BJ (cell line): ENCODE measurements at regions not wholly inside any gene's neighbourhood (a gene's known extent, or its start where the extent isn't known, plus 50 kb on each side); places are given as distances from the start of the nearest gene placed in this dataset.

Experiments
- CTCF ChIA-PET: fragments of 350-600 bp; formaldehyde crosslinking; extraction: SDS; loops from one replicate; lab custom pipeline; 2021; ENCODE audit warnings: antibody characterized with exemption, inconsistent platforms; lab: Yijun Ruan, JAX
- POLR2A ChIA-PET: fragments of 300-600 bp; sonication (Branson Sonifier 250); formaldehyde crosslinking; extraction: SDS; loops from one replicate; lab custom pipeline; 2021; ENCODE audit warnings: antibody characterized with exemption; lab: Charles Lee
- DNase-seq: peaks from one replicate; pipeline ENCODE4 v3.0.0-alpha.2; 2011; ENCODE audit warnings: low read depth
- H3K27me3 ChIP-seq: 2 replicates; pipeline ENCODE4 v1.6.0; 2011; ENCODE audit warnings: low read length; ENCODE audit not compliant: control insufficient read depth, insufficient read depth
- H3K36me3 ChIP-seq: 2 replicates; pipeline ENCODE4 v1.5.1; 2011; ENCODE audit warnings: low read length; ENCODE audit not compliant: control insufficient read depth, insufficient read depth
- H3K4me3 ChIP-seq: 2 replicates; pipeline ENCODE4 v1.5.1; 2011; ENCODE audit warnings: low read depth, mild to moderate bottlenecking, control low read depth, low read length
- TF ChIP-seq, protein P1 (sequence below): IDR thresholded peaks from 2 replicates; pipeline ENCODE4 v1.5.1; 2011; ENCODE audit warnings: low read depth, mild to moderate bottlenecking, control low read depth, inconsistent platforms, low read length, moderate library complexity; ENCODE audit not compliant: insufficient read depth

- Histone ChIP-seq H3K36me3 (no peaks in the 10 kb centered on the region), H3K4me3 (no peak overlapping the region), H3K27me3 (no peaks in the 10 kb centered on the region)
- POLR2A ChIA-PET, result no interaction called here
- DNase-seq, result no peak
- CTCF ChIA-PET, result interaction anchor here (0.9 kb wide), 1 partner anchor 25 kb away, joined by 6 read pairs; no protein-coding TSS in a partner anchor
- TF ChIP-seq, protein P1, sequence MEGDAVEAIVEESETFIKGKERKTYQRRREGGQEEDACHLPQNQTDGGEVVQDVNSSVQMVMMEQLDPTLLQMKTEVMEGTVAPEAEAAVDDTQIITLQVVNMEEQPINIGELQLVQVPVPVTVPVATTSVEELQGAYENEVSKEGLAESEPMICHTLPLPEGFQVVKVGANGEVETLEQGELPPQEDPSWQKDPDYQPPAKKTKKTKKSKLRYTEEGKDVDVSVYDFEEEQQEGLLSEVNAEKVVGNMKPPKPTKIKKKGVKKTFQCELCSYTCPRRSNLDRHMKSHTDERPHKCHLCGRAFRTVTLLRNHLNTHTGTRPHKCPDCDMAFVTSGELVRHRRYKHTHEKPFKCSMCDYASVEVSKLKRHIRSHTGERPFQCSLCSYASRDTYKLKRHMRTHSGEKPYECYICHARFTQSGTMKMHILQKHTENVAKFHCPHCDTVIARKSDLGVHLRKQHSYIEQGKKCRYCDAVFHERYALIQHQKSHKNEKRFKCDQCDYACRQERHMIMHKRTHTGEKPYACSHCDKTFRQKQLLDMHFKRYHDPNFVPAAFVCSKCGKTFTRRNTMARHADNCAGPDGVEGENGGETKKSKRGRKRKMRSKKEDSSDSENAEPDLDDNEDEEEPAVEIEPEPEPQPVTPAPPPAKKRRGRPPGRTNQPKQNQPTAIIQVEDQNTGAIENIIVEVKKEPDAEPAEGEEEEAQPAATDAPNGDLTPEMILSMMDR, result no peak
Measured at GRCh38 chr1:113018911-113019310, 54.1 kb upstream of the LRIG2 start.

GRCh38 chr1:113021430-113022085, 51.4 kb upstream of the LRIG2 start:
- Histone ChIP-seq H3K36me3 (no peaks in the 10 kb centered on the region), H3K27me3 (no peaks in the 10 kb centered on the region), H3K4me3 (no peak overlapping the region)
- ChIA-PET POLR2A (interaction anchor here (1.0 kb wide), 1 partner anchor 67 kb away, joined by 3 read pairs; no protein-coding TSS in a partner anchor), CTCF (interaction anchor here (0.7 to 1.2 kb wide), 4 partner anchors 14 to 306 kb away, joined by 3 read pairs; no protein-coding TSS in a partner anchor)
- TF ChIP-seq, protein P1, result peak; percentile 27
- DNase-seq, result peak; percentile 12
